Activated CD8-positive, alpha-beta memory T cell treated with anti-CD3 and anti-CD28 coated beads, Interleukin-2, amount 10 ng/mL, durations not matched to agents 7 days and 5 days (primary cell): ENCODE measurements at regions not wholly inside any gene's neighbourhood (a gene's known extent, or its start where the extent isn't known, plus 50 kb on each side); places are given as distances from the start of the nearest gene placed in this dataset.

ENCODE experiments used
- ATAC-seq: fragments of 150-1000 bp; cut with Tn5 transposase; one replicate; pipeline ENCODE4 v1.10.0; 2021; ENCODE audit warnings: moderate library complexity
- CTCF ChIA-PET: fragments of 350-600 bp; sonication (Branson Sonifier 250); formaldehyde crosslinking; loops from one replicate; lab custom pipeline; 2021; ENCODE audit warnings: antibody characterized with exemption; lab: Charles Lee
- DNase-seq: peaks from one replicate; pipeline ENCODE4 v3.0.0-alpha.2; 2020
- H3K27ac Mint-ChIP-seq: one replicate; pipeline ENCODE4 v1.8.0; 2021; ENCODE audit warnings: mild to moderate bottlenecking, mixed read lengths
- H3K27me3 Mint-ChIP-seq: one replicate; pipeline ENCODE4 v1.8.0; 2021; ENCODE audit warnings: mixed read lengths
- H3K36me3 Mint-ChIP-seq: one replicate; pipeline ENCODE4 v1.8.0; 2021; ENCODE audit warnings: mild to moderate bottlenecking, mixed read lengths
- H3K4me1 Mint-ChIP-seq: one replicate; pipeline ENCODE4 v1.8.0; 2021; ENCODE audit warnings: mixed read lengths
- H3K4me3 Mint-ChIP-seq: one replicate; pipeline ENCODE4 v1.8.0; 2021; ENCODE audit warnings: mild to moderate bottlenecking, moderate library complexity, mixed read lengths
- H3K9me3 Mint-ChIP-seq: one replicate; pipeline ENCODE4 v1.8.0; 2022; ENCODE audit warnings: low read depth, mixed read lengths

- Mint-ChIP-seq H3K27ac (no peak overlapping the region), H3K27me3 (no peaks in the 10 kb centered on the region), H3K36me3 (no peaks in the 10 kb centered on the region), H3K4me1 (no peaks in the 10 kb centered on the region), H3K9me3 (no peaks in the 10 kb centered on the region), H3K4me3 (no peak overlapping the region)
- CTCF ChIA-PET: no interaction called here
- no peak for ATAC-seq
- no peak for DNase-seq
Measured at GRCh38 chr7:42699380-42700178, 212.3 kb downstream of the C7orf25 start.

- ATAC-seq (no peak), DNase-seq (no peak)
- CTCF ChIA-PET: no interaction called here
- Mint-ChIP-seq H3K4me1 (no peaks in the 10 kb centered on the region), H3K36me3 (no peaks in the 10 kb centered on the region), H3K4me3 (no peak overlapping the region), H3K27ac (no peak overlapping the region), H3K27me3 (no peaks in the 10 kb centered on the region), H3K9me3 (no peaks in the 10 kb centered on the region)
Measured at GRCh38 chr7:42698600-42699374, 213.1 kb downstream of the C7orf25 start.

DNA sequence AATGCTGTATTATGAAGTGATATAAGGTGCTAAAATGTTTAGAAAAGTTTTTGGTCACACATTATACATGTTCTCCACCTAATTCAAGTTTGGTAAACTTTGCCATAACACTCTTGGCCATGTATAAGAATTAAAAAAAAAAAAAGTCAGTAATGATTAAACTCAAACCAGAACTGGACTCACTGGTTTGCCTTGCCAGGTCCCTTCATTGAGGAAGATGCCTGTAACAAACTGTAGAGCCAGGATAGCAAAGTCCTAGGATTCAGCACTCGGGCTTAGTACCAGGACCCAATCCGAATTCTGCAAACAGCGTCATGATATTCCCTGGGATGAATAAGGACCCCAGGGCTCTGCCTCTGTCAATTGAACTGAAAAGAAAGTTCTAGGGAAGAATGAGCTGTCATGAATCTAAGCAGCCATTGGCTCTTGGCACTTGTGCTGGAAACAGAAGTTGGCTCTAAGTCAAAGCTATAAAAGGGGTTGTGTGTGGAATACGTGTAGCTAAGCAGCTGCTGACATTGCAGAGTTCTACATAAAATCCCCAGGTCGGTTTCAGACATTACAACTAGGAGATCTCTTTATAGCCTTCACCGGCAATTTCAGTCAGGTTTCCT lies 216.9 kb downstream of the C7orf25 start:
- no peak overlapping the region for H3K4me3 Mint-ChIP-seq
- CTCF ChIA-PET: no interaction called here

GRCh38 chr7:42693722-42694121 lies 218.1 kb downstream of the C7orf25 start:
- CTCF ChIA-PET: no interaction called here
- Mint-ChIP-seq H3K36me3 (no peaks in the 10 kb centered on the region), H3K4me1 (no peaks in the 10 kb centered on the region), H3K27ac (no peak overlapping the region), H3K27me3 (no peaks in the 10 kb centered on the region), H3K9me3 (no peaks in the 10 kb centered on the region), H3K4me3 (no peak overlapping the region)
- DNase-seq: no peak
- ATAC-seq: no peak

More for the DNA sequence above, 216.9 kb downstream of the C7orf25 start:
- DNase-seq (no peak), ATAC-seq (no peak)
- Mint-ChIP-seq H3K27me3 (no peaks in the 10 kb centered on the region), H3K36me3 (no peaks in the 10 kb centered on the region), H3K27ac (no peak overlapping the region), H3K4me1 (no peaks in the 10 kb centered on the region), H3K9me3 (no peaks in the 10 kb centered on the region)

DNA sequence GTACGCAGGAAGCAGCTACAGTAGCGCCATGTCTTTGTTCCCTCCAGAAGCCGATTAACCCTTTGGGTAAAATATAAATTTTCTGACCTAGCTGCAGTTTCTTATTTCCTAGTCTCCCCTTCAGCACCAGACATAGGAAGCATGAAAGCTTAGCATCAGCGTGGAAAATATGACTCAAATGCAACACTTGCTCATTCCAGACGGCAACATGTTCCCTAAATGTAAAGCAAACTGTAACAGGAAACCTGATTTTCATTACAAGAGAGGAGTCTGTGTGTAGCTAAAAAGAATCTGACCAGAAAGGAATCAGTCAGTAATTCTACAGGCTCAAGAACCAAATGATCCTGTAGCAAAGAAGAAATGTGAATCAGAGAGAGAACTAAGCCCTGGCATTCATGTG lies 219.2 kb downstream of the C7orf25 start:
- no peaks in the 10 kb centered on the region for H3K27me3 Mint-ChIP-seq
- no peaks in the 10 kb centered on the region for H3K4me1 Mint-ChIP-seq
- no peaks in the 10 kb centered on the region for H3K9me3 Mint-ChIP-seq
- ATAC-seq: no peak
- H3K36me3 Mint-ChIP-seq: no peaks in the 10 kb centered on the region
- no peak overlapping the region for H3K4me3 Mint-ChIP-seq
- CTCF ChIA-PET: no interaction called here
- DNase-seq: no peak
- no peak overlapping the region for H3K27ac Mint-ChIP-seq

DNA sequence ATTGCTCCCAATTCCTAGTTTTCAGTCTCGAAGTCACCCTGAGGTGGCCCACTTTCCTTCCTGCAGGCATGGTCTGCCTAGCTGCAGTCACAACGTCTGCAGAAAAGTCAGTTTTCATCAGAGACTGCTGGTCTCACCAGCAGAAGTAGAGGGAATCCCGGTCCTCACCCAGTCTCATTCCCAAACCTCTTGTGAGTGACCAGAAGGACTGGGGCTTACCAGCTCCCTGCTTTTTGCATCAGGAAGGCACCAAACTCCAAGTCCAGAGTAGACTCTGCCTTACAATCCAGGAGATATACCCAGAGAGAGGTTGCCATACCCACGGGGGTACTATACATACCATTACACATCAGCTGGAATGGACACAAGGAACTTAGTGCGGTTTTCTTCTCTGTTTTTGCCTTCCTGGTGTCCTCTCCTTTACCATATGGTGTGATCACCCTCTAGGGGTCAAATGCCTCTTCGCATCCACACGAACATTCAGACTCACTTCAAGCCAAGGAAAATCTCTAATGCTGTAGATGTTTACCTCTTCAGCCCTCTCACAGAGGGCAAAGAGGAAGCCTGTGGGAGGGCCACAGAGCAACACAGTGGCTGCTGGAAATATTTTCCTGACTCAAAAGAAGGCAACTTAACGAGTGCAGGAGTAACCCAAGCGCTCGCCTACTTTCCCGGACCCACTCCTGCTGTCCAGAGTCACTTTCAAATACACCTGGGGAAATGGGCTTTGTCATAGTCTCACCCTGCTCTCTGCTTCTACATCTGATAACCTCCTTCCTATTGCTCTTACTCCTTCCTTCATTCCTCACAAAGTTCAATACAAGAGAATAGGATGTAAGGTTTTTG lies 220.9 kb downstream of the C7orf25 start:
- Mint-ChIP-seq H3K27ac (no peak overlapping the region), H3K27me3 (no peaks in the 10 kb centered on the region), H3K9me3 (no peaks in the 10 kb centered on the region), H3K36me3 (no peaks in the 10 kb centered on the region), H3K4me3 (no peak overlapping the region), H3K4me1 (no peaks in the 10 kb centered on the region)
- ATAC-seq (no peak), DNase-seq (no peak)
- CTCF ChIA-PET: no interaction called here

DNA sequence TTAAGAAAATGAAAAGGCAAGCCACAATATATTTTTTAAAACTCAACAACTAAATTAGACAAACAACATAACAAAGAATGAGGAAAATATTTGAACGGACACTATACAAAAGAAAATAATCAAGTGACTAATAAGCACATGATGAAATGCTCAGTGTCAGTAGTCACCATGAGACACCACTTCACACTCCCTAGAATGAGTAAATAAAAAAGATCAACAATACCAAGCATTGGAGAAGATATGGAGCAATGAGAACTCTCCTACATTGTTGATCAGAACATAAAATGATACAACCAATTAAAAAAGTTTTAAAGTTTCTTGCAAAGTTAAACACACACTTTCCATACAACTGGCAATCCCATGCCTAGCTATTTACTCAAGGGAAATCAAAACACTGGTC lies 222.2 kb downstream of the C7orf25 start:
- H3K36me3 Mint-ChIP-seq: no peaks in the 10 kb centered on the region
- H3K4me3 Mint-ChIP-seq: no peak overlapping the region
- DNase-seq: no peak
- no peak overlapping the region for H3K27ac Mint-ChIP-seq
- no peaks in the 10 kb centered on the region for H3K9me3 Mint-ChIP-seq
- H3K27me3 Mint-ChIP-seq: no peaks in the 10 kb centered on the region
- ATAC-seq: no peak
- CTCF ChIA-PET: no interaction called here
- H3K4me1 Mint-ChIP-seq: no peaks in the 10 kb centered on the region

DNA sequence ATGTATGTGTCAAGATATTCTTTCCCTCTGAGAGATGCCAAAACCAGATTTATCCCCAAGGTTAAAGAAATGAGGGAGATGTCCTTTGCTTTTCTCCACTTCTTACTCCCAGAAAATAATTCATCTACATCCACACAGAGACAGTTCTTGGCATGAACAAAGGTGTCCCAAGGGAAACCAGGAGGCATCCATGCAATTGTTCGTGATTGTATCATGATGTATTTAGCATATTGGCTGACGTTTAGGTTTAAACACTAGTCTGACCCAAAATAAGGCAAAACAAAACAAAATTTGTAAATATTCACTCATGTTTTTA lies 223.9 kb downstream of the C7orf25 start:
- H3K36me3 Mint-ChIP-seq: no peaks in the 10 kb centered on the region
- no peak overlapping the region for H3K4me3 Mint-ChIP-seq
- ATAC-seq (no peak), DNase-seq (no peak)
- H3K27ac Mint-ChIP-seq: no peak overlapping the region
- H3K4me1 Mint-ChIP-seq: no peaks in the 10 kb centered on the region
- CTCF ChIA-PET: no interaction called here
- H3K27me3 Mint-ChIP-seq: no peaks in the 10 kb centered on the region
- no peaks in the 10 kb centered on the region for H3K9me3 Mint-ChIP-seq

DNA sequence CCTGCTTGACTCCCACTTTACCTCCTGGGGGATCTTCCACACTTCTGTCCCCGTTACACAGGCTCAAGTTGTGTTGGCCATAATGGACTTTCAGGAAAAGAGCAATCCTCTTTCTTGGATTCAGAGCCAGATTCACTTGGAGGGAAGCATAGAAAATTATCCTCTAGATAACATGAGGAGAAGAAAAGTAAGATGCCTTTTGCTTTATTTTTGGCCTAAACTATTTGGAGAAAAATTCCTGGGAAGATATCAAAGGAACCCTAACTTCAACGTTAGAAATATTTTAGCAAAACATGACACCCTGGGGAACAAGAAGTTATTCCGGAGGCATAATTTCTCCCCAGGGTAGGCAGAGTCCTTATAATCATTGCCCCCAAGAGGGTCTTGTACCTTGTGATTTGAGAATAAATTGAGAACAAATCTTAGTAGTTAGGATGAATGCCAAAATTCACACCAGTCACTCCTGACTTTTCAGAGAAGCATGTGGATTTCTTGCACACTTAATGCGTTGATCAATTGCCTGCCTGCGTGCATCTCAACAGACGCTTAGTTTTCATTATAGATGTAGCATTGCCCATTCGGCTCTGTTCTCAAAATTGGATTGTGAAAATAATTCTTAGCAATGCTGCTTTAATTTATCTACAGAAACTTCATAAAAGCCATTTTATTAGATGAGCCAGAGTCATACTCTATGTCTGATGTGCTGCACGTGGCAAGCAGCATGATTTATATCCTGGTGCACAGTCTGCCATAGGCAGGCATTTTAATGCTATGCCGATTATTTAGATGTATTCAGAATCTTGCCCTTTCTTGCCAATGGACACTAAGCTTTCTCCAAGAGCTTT lies 224.4 kb downstream of the C7orf25 start:
- Mint-ChIP-seq H3K27me3 (no peaks in the 10 kb centered on the region), H3K4me3 (no peak overlapping the region), H3K27ac (no peak overlapping the region), H3K9me3 (no peaks in the 10 kb centered on the region), H3K36me3 (no peaks in the 10 kb centered on the region), H3K4me1 (no peaks in the 10 kb centered on the region)
- CTCF ChIA-PET: no interaction called here
- ATAC-seq (no peak), DNase-seq (no peak)

DNA sequence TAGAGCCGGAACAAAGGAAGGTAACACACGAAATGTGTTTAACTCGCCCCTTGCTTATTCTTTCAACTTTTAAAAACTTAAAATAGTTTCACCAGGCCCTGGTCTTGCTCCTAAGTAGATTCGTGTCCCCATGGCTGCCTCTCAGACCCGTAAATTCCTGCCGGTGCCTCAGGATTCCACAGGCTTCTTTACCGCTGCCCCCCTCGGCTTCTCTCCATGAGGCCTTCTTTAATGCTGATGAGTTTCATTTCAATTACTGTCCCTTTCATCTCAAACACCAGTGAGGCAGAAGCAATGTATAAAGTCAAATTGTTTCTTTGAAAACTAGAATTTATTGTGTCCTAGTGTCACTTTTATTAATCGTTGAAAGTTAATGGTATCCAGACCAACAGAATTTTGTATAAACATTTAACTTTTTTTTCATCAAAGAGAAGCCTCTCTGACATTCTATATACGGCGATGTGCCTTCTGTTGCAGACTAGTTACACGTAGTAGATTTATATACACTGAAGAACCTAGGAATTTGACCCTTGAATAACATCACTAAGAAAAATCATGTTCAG lies 225.2 kb downstream of the C7orf25 start:
- Mint-ChIP-seq H3K36me3 (no peaks in the 10 kb centered on the region), H3K27me3 (no peaks in the 10 kb centered on the region), H3K4me3 (no peak overlapping the region), H3K27ac (no peak overlapping the region), H3K4me1 (no peaks in the 10 kb centered on the region), H3K9me3 (no peaks in the 10 kb centered on the region)
- CTCF ChIA-PET: no interaction called here
- ATAC-seq (no peak), DNase-seq (no peak)

DNA sequence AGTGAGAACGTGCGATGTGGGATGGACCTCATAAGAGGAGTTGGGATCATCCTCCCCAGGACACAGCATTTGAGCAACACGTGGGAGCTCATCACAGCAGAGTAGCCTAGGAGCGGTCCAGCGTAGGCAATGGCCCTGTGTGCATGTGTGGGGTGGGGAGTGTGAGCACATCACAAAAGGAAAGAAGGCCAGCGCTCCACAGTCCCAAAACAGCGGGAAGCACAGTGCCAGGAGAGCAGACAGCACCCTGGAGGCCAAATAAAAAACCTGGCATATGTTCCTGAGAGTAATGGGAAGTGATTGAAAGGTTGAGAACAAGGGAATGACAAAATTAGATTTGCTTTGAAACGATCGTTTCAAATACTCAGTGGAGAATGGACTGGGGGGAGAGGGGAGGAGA lies 226.0 kb downstream of the C7orf25 start:
- no peaks in the 10 kb centered on the region for H3K4me1 Mint-ChIP-seq
- no peaks in the 10 kb centered on the region for H3K9me3 Mint-ChIP-seq
- H3K27me3 Mint-ChIP-seq: no peaks in the 10 kb centered on the region
- no peak overlapping the region for H3K4me3 Mint-ChIP-seq
- H3K27ac Mint-ChIP-seq: no peak overlapping the region
- CTCF ChIA-PET: no interaction called here
- no peak for ATAC-seq
- no peaks in the 10 kb centered on the region for H3K36me3 Mint-ChIP-seq
- DNase-seq: no peak

DNA sequence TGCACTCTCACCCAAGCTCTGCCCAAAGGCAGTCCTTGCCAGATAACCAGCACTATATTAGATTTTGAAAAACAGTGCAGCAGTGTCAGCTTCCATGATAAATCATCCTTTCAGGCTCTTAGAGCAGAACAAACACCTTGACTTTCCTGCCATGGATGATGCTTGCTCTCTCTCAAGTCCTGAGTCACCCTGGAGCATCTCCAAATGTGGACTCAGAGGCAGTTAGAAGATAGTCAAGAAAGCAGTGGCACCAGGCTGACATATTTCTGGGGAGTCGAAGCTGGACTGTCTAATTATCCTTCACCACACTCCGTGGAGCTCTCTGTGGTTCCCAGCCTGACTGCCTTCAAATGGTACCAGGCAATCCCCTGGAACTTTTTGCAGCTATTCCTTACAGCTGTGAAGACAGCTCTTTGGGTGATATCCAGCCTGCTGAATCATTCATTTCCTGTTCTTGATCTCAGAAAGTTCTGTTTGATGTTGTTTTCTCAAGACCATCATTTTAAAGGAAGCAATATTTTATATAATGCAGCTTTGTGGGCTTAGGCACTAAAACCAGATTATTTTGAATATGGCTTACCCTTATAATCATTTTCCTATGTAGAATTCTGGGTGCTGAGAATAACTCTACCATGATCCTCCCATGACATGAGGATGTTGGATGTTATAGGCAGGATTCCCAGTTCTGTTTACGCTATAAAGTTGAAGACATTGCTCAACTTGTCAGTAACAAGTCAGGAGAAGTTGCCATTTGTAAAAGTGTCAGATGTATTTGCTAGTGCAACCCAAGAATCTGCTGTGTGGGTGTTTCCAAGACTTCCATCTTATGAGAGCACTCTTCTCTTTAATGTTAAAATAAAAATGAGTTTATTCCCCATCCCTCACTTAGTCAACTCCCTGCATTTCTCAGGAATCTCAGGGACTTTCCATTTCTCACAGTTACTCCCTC lies 233.8 kb downstream of the C7orf25 start:
- Mint-ChIP-seq H3K36me3 (no peaks in the 10 kb centered on the region), H3K27ac (no peak overlapping the region), H3K4me1 (no peaks in the 10 kb centered on the region), H3K4me3 (no peak overlapping the region), H3K9me3 (no peaks in the 10 kb centered on the region), H3K27me3 (no peaks in the 10 kb centered on the region)
- DNase-seq: no peak
- CTCF ChIA-PET: no interaction called here
- ATAC-seq: no peak
